Progenitor cell of endocrine pancreas (in vitro differentiated cells): ENCODE measurements at regions not wholly inside any gene's neighbourhood (a gene's known extent, or its start where the extent isn't known, plus 50 kb on each side); places are given as distances from the start of the nearest gene placed in this dataset.

Experiments
- DNase-seq: peaks from one replicate; pipeline ENCODE4 v3.0.0; 2021; ENCODE audit warnings: low spot score; ENCODE audit not compliant: unreplicated experiment
- H3K27ac Mint-ChIP-seq: 2 replicates; pipeline ENCODE4 v1.8.0; 2021; ENCODE audit warnings: mild to moderate bottlenecking, moderate library complexity, mixed read lengths
- H3K27me3 Mint-ChIP-seq: 2 replicates; pipeline ENCODE4 v1.8.0; 2021; ENCODE audit warnings: mixed read lengths
- H3K36me3 Mint-ChIP-seq: 2 replicates; pipeline ENCODE4 v1.8.0; 2022; ENCODE audit warnings: mixed read lengths; ENCODE audit not compliant: insufficient read depth
- H3K4me1 Mint-ChIP-seq: 2 replicates; pipeline ENCODE4 v1.8.0; 2021; ENCODE audit warnings: low read depth, mixed read lengths
- H3K4me3 Mint-ChIP-seq: 2 replicates; pipeline ENCODE4 v1.8.0; 2021; ENCODE audit warnings: low read depth, mild to moderate bottlenecking, moderate library complexity, mixed read lengths
- H3K9me3 Mint-ChIP-seq: 2 replicates; pipeline ENCODE4 v1.8.0; 2021; ENCODE audit warnings: low read depth, mixed read lengths
- TF ChIP-seq, protein P1 (sequence below): fragments of 200-600 bp; sonication (generic); IDR thresholded peaks from one replicate; pipeline ENCODE4 v1.5.0; 2021; ENCODE audit warnings: antibody characterized with exemption, mild to moderate bottlenecking; ENCODE audit not compliant: unreplicated experiment

DNA sequence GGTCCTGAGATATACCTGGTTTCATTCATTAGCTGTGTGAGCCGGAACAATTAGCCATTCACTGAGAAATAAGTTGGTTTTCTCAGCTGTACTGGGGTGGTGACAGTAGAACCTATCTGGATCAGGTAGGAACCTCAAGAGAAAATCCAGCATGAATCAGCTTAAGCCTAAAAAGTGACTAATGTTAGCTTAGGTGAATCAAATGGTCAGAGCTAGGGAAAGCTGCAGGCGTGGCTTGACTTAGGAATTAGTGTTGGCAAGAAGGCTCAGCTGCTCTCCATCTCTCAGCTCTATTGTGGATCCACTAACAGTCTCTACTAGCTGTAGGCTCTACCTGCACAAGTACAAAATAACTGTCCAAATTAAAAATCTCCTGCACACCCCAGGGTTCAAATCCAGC is 1025.5 kb downstream of the RAB28 start:
- TF ChIP-seq, protein P1, sequence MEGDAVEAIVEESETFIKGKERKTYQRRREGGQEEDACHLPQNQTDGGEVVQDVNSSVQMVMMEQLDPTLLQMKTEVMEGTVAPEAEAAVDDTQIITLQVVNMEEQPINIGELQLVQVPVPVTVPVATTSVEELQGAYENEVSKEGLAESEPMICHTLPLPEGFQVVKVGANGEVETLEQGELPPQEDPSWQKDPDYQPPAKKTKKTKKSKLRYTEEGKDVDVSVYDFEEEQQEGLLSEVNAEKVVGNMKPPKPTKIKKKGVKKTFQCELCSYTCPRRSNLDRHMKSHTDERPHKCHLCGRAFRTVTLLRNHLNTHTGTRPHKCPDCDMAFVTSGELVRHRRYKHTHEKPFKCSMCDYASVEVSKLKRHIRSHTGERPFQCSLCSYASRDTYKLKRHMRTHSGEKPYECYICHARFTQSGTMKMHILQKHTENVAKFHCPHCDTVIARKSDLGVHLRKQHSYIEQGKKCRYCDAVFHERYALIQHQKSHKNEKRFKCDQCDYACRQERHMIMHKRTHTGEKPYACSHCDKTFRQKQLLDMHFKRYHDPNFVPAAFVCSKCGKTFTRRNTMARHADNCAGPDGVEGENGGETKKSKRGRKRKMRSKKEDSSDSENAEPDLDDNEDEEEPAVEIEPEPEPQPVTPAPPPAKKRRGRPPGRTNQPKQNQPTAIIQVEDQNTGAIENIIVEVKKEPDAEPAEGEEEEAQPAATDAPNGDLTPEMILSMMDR, result no peak
- H3K27me3 Mint-ChIP-seq, result no peaks in the 10 kb centered on the region

DNA sequence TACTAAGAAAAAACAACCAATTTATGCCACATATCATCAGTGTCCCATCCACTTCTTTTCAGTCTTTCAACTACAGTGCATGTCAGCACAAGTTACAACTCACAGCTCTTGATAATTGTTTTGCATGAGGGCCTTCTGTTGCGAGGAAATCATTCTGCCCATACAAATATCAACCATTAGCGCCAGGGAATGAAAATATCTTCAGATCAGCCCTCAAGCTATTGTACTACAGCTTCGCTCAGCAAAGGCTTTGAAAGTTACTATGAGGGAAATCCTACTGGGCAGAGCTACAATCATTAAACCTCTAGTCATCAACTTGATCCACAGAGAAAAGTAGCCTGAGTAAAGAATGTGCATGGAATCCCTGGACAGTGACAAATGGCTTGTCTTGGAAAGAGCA is 1023.6 kb upstream of the HS3ST1 start:
- Mint-ChIP-seq H3K4me1 (no peaks in the 10 kb centered on the region), H3K36me3 (no peaks in the 10 kb centered on the region), H3K27ac (no peak overlapping the region), H3K9me3 (peaks cover 18% of the 10 kb centered on the region), H3K4me3 (no peak overlapping the region), H3K27me3 (no peaks in the 10 kb centered on the region)
- TF ChIP-seq, protein P1, result no peak
- no peak for DNase-seq

More for the DNA sequence above, 1025.5 kb downstream of the RAB28 start:
- H3K9me3 Mint-ChIP-seq, result peaks cover 13% of the 10 kb centered on the region
- no peak for DNase-seq
- H3K27ac Mint-ChIP-seq, result no peak overlapping the region
- H3K4me3 Mint-ChIP-seq, result no peak overlapping the region
- no peaks in the 10 kb centered on the region for H3K36me3 Mint-ChIP-seq
- no peaks in the 10 kb centered on the region for H3K4me1 Mint-ChIP-seq

DNA sequence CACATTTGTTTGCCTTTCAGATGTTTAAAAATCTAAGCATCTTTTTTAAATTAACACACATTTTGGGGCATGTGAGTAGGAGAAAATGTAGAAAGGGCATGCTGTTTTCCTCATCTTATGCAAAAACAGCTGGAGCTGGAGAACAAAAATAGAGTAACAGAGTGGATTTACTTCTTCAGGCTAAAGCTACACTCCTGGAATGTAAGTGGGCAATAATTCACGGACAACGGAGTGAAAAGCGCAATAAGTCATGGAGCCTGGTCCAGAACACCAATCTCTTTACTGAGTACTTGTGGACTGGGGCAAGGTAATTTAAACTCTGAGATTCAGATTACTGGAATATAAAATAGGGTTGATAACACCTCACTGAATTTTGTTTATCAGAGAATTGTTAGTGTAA is 1018.8 kb upstream of the HS3ST1 start:
- H3K9me3 Mint-ChIP-seq, result peaks cover 16% of the 10 kb centered on the region
- no peak for DNase-seq
- no peaks in the 10 kb centered on the region for H3K27me3 Mint-ChIP-seq
- no peaks in the 10 kb centered on the region for H3K36me3 Mint-ChIP-seq
- no peak overlapping the region for H3K27ac Mint-ChIP-seq
- peaks cover 3% of the 10 kb centered on the region for H3K4me1 Mint-ChIP-seq
- TF ChIP-seq, protein P1, result no peak
- no peak overlapping the region for H3K4me3 Mint-ChIP-seq

DNA sequence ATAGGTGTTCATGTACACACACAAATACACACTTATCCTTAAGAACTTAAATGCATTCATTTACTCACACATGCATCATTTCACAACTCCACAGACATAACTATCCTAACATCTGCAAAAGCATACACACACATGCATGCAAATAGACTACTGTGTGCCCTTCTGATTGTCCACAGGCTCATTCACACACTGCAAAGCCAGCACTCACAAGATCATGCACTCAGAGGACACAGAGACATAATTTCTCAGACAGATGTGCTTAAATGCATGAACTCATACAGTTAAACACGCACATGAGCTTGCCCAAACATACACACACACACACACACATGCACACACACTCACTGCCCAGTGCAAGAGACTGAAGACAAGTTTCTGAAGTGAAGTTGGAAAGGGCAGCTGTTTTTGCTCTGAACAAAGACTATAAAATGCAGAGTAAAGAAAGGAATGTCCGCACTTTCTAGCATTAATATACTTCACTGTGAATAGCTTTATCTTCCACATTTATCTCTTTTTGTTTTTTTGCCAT is 1018.0 kb upstream of the HS3ST1 start:
- H3K9me3 Mint-ChIP-seq, result peaks cover 14% of the 10 kb centered on the region
- H3K27ac Mint-ChIP-seq, result no peak overlapping the region
- TF ChIP-seq, protein P1, result no peak
- peaks cover 3% of the 10 kb centered on the region for H3K4me1 Mint-ChIP-seq
- H3K27me3 Mint-ChIP-seq, result no peaks in the 10 kb centered on the region
- no peak overlapping the region for H3K4me3 Mint-ChIP-seq
- no peaks in the 10 kb centered on the region for H3K36me3 Mint-ChIP-seq
- no peak for DNase-seq

DNA sequence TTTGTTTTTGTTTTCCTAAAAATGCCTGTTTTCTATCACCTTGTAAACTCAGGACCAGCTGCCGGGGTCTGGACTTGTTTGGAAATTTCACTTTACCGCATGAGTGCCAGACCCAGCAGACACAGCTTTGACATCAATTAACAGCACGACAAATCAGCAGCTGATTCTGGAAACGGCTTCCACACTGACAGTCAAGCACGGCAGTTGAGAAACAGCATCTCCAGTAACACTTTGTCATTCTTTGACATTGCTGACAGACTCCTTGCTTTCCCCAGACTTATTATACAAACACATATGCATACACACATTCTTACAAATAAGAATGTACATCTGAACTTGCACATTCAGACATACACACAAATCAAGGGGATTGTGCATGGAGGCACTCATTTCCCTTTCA is 1017.6 kb upstream of the HS3ST1 start:
- Mint-ChIP-seq H3K36me3 (no peaks in the 10 kb centered on the region), H3K27me3 (no peaks in the 10 kb centered on the region), H3K4me3 (no peak overlapping the region), H3K27ac (no peak overlapping the region), H3K9me3 (peaks cover 11% of the 10 kb centered on the region), H3K4me1 (peaks cover 3% of the 10 kb centered on the region)
- no peak for DNase-seq
- TF ChIP-seq, protein P1, result no peak
